Uterus (tissue), 2 donors: ENCODE measurements at regions not wholly inside any gene's neighbourhood (a gene's known extent, or its start where the extent isn't known, plus 50 kb on each side); places are given as distances from the start of the nearest gene placed in this dataset.

Experiments
- POLR2A ChIP-seq, 2 donors: fragments of 450-650 bp; IDR thresholded peaks; one replicate each; pipeline ENCODE4 v1.6.1; 2016; ENCODE audit warnings: antibody characterized with exemption in 2 of 2, mild to moderate bottlenecking in 1 of 2, moderate library complexity in 1 of 2
- TF ChIP-seq, protein P1 (sequence below), 4 experiments: fragments of 200-600 bp in 2 of 4; fragments of 450-650 bp in 2 of 4; sonication (generic) in 2 of 4; IDR thresholded peaks; one replicate each; pipeline ENCODE4 v1.5.1; 2016 to 2019; ENCODE audit warnings: antibody characterized with exemption in 4 of 4, mild to moderate bottlenecking in 2 of 4, moderate library complexity in 1 of 4

DNA sequence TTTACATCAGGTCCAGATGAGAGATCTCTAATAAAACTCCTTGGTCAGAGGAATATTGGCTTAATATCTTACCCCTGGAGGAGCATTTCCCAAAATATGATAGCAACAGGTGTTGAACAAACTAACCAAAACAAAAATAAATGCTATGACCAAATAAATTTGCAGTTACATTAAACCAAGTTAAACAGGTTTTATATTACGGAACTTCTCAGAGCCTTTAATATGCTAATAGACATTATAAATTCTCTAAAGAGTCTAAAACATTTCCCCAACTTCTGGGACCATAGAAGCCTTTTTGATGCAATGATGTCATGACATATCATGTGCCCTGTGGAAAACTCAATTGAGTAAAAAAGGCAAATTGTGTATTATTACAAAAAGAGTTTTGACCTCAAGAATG lies 90.9 kb upstream of the ARMC2 start:
- TF ChIP-seq, protein P1, sequence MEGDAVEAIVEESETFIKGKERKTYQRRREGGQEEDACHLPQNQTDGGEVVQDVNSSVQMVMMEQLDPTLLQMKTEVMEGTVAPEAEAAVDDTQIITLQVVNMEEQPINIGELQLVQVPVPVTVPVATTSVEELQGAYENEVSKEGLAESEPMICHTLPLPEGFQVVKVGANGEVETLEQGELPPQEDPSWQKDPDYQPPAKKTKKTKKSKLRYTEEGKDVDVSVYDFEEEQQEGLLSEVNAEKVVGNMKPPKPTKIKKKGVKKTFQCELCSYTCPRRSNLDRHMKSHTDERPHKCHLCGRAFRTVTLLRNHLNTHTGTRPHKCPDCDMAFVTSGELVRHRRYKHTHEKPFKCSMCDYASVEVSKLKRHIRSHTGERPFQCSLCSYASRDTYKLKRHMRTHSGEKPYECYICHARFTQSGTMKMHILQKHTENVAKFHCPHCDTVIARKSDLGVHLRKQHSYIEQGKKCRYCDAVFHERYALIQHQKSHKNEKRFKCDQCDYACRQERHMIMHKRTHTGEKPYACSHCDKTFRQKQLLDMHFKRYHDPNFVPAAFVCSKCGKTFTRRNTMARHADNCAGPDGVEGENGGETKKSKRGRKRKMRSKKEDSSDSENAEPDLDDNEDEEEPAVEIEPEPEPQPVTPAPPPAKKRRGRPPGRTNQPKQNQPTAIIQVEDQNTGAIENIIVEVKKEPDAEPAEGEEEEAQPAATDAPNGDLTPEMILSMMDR (IDR thresholded peaks at IDR 0.05), result no peak
- TF ChIP-seq POLR2A (IDR thresholded peaks at IDR 0.05), result no peak
